ENCODE measurements at regions not wholly inside any gene's neighbourhood (a gene's known extent, or its start where the extent isn't known, plus 50 kb on each side); places are given as distances from the start of the nearest gene placed in this dataset.
"Not testable (repeated sequence)": the region's sequence is repeated elsewhere in the genome, so short reads cannot be mapped to it uniquely, and the experiment has no call there.

- DNase-seq (ENCODE audit: low read depth in 4 of 4, low spot score in 3 of 4), result no peak
Measured at GRCh38 chr6:141884850-141885249, 247.9 kb upstream of the GJE1 start.

- no peak for DNase-seq (ENCODE audit: low read depth in 4 of 4, low spot score in 3 of 4)
Measured at GRCh38 chr6:141878686-141879085, 254.0 kb upstream of the GJE1 start.

DNA sequence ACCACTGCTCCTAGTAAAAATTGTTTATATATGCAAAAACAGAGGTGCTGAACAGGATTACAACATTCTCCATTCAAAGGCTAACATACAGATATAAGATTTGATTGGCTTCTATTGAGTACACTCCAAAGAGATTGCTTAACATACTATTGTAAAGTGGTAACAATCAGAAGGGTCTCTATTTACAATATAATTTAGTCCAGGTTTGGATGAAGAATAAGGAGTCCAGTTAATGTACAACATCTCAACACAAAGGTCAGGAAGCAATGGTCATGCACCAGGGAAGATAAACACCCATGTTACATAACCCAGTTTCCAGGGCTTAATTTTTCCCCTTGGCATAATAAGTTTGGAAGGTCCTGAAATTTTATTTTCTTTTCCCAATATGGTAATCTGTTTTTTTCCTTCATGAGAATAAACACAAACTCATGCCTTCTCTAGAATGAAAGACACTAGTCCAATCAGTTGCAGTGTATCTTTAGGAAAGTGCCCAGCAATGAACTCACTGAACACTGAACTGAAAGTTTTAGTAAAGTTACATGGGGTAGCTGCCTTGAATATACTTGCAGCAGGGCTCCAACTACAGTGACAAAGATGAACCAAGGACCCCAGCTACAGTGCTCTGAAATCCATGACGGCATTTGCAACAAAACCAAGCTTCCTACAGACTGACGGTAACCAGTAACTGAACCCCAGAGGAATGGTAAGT lies 255.3 kb upstream of the GJE1 start:
- DNase-seq (ENCODE audit: low read depth in 4 of 4, low spot score in 3 of 4), result no peak

GRCh38 chr6:141874930-141875602 lies 257.7 kb upstream of the GJE1 start:
- no peak for DNase-seq (ENCODE audit: low read depth in 4 of 4, low spot score in 3 of 4)

DNA sequence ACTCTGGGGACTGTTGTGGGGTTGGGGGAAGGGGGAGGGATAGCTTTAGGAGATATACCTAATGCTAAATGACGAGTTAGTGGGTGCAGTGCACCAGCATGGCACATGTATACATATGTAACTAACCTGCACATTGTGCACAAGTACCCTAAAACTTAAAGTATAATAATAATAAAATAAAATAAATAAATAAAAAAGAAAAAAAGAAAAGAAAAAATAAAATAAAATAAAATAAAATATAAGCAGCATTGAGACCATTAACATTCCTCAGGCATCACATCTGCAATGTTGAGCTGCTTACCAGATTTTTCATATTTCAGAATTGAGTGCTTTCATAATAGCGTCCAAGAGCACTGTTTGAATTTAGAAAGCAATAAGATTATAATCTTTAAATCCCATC lies 263.2 kb upstream of the GJE1 start:
- not testable (repeated sequence) for DNase-seq (ENCODE audit: low read depth in 4 of 4, low spot score in 3 of 4)

DNA sequence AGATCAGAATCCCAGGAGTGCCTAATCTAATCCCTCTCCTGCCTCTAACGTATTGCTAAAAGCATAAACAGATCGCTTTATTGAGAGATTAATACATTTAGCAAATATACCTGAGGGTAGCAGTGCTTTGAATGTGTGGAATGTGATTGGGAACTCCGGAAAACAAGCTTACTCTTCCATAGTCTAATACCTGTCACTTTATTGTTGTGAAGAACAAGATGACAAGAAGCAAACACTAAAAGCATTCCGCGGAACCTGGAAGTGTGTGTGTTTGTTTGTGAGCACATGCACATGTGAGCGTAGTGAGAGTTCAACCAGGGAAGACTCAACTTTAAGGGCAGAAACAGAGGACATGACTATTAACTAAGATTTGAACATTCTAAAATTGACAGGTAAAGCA lies 265.0 kb upstream of the GJE1 start:
- DNase-seq (ENCODE audit: low read depth in 4 of 4, low spot score in 3 of 4), result no peak

GRCh38 chr6:141866731-141867497 lies 265.8 kb upstream of the GJE1 start:
- DNase-seq (ENCODE audit: low read depth in 4 of 4, low spot score in 3 of 4), result no peak

DNA sequence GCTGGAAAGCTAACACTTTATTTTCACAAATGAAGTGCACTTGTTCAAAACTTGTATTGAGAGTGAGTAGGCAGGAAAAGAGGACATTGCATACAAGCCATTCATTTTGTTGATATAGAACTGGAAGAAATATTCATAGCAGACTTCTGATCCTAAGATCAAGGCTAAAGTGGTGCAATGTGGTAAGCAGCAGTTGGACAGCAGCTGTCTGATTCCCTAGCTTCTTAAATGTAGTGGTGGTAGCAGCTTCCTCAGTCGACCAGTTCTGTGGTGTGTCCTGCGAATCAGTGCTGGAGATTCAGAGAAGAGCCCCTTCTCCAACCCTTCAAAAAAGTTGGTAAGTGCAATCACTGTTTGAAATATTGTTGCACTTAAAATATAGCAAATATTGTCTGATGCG lies 281.7 kb upstream of the GJE1 start:
- DNase-seq (ENCODE audit: low read depth in 4 of 4, low spot score in 3 of 4), result no peak

DNA sequence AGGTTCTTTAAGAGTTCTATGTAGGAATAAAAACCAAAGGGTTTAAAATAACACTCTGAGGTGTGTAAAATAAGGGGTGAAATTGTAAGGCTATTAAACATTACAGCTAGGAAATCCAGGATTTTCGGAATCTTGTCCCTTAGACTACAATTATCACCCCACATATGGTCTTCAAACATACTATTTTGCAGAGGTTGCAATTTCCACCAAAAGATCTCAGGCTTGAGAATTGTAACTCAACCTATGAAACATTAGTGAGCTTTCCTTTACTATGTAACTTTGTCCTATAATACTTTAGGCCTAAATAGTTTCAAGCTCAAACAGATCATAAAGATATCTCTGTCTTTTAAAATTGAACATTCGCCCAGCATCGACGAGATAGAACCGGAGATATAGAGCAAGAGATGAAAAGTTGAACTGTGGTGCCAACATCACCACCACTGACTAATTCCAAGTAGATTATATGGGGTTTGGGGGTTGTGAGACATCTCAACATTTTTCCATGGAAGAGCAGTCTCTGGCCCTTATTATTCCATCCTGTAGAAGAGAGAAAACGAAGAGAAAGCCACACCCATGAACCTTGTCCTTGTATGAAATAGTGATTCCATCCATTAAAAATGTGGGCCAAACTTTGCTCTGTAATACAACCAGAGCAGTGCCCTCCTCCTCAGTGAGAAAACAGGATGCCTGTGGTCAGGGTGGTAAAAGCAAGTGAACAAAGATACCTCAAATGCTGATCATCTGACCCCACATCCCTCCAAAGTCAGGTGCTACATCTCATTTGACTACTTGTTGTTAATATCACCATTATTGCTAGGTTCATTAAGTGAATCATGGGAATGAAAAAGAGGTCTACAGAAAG lies 284.5 kb upstream of the GJE1 start:
- DNase-seq (ENCODE audit: low read depth in 4 of 4, low spot score in 3 of 4), result no peak

DNA sequence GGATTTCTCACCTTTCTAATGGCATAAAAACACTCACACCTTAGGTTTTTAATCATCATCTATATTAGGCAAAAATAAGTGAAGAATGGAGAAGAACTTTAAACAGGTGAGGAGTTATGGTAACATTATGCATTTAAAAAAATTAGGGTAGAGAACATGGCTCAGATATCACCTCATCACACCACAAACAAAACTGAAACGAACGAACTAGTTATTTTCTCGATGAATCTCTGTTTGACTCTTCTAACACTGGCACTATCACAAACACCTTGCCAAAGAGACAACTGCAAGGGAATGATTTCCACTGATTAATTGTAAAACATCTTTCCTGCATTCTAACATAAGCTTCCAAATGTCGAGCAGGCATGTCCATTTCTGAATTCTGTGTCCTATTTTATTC lies 286.1 kb upstream of the GJE1 start:
- no peak for DNase-seq (ENCODE audit: low read depth in 4 of 4, low spot score in 3 of 4)

DNA sequence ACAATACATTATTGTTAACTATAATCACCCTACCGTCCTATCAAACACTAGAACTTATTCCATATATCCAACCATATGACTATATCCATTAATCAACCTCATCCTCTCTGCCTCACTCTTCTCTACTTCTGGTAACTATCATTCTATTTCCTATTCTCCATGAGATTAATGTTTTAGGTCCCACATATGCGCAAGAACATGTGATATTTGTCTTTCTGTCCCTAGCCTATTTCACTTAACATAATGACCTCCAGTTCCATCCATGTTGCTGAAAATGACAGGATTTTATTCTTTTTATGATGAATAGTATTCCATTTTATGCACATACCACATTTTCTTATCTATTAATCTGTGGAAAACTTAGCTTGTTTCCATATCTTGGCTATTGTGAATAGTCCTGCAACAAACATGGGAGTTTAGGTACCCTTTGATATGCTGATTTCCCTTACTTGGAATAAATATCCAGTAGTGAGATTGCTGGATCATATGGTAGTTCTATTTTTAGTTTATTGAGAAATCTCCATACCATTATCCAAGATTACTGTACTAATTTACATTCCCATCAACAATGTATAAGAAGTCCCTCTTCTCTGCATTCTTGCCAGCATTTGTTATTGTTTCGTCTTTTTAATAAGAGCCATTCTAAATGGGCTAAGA lies 289.4 kb upstream of the GJE1 start:
- DNase-seq (ENCODE audit: low read depth in 4 of 4, low spot score in 3 of 4), result no peak

DNA sequence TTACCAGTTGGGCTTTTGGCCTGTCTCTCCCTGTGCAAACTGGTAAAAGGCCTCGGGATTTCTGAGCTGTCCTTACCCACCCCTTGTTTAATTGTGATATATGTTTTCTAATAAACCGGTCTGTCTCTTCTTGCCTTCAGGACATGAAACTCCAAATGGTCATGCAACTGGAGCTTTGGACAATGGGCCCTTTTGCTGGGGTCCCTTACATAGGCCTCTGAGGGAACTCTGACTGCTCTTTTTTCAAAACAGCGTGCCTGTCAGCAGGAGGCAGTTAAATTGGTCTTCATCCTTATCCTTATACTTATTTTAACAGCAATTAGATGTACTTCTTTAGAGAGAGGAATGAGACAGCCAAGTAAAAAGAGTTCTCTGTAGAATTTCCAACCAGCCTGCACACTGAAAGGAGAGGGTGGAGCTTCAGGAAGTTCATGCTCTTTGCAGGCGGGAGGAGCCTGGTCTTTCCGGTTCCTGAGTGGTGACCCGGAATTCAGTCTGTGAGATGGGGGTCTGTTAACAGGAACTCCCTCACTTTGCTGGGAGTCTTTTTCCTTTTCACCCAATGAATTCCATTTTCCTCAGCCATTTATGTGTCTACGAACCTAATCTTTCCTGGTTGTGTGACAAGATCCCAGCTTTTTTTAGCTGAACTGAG lies 299.6 kb upstream of the GJE1 start:
- no peak for DNase-seq (ENCODE audit: low read depth in 4 of 4, low spot score in 3 of 4)

DNA sequence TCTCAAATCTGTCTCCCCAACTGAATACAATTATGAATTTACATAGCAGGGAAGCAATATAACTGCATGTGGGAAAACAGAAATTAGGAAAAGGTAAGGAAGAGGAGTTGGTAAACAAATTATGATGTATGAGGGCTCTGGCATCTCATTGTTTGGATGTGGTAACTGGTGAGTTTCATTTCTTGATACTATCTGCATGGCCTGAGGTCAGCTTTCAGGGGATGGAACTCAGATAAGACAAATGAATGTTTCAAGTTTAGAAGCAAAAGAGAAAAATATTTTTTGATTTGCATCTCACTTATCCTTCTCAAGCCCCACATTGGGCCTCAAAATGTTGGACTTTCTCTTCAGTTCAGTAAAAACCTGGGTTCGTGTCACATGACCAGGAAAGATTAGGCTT lies 302.2 kb upstream of the GJE1 start:
- no peak for DNase-seq (ENCODE audit: low read depth in 4 of 4, low spot score in 3 of 4)

DNA sequence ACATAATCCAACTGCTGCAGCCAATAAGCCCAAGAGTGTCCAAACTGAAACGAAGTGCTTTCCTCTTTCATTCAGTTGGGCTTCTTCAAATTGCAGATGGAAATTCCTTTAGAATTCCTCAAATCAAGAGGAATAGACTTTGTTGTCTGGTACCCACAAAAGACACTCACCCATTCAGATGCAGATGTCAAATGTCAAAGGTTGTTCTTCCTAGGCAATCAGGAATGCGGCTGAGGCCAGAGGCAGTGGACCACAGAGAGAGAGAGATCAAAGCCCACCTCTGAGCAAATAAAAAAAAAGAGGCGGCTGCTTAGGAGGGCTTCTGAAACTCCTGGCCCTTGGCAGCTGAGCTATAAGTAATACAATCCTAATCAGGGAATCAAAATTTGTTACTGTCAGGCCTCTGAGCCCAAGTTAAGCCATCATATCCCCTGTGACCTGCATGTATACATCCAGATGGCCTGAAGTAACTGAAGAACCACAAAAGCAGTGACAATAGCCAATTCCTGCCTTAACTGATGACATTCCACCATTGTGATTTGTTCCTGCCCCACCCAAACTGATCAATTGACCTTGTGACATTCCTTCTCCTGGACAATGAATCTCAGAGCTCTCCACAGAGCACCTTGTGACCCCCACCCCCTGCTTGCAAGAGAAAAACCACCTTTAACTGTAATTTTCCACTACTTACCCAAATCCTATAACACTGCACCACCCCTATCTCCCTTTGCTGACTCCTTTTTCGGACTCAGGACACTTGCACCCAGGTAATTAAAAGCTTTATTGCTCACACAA lies 303.0 kb upstream of the GJE1 start:
- no peak for DNase-seq (ENCODE audit: low read depth in 4 of 4, low spot score in 3 of 4)

DNA sequence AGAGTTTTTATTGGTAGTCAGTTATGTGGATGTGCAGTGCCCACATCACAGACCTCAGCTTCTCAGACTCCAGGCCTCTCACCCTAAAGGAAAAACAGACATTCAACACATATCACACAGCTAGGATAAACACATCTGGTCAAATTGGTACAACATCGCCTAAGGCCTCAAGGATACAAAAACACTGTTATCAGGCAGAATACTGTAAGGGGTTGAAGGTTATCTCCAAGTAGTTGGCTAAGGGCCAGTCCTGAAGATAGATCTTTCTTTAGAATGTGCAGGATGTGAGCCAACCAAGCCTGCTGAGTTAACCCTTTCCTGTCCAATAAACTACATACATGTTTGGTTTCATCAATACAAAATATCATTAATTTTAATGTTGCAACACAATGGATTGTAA lies 308.4 kb upstream of the GJE1 start:
- DNase-seq (ENCODE audit: low read depth in 4 of 4, low spot score in 3 of 4), result no peak

GRCh38 chr6:141815039-141815438 lies 317.7 kb upstream of the GJE1 start:
- DNase-seq (ENCODE audit: low read depth in 4 of 4, low spot score in 3 of 4), result not testable (repeated sequence)

- no peak for DNase-seq (ENCODE audit: low read depth in 4 of 4, low spot score in 3 of 4)
Measured at GRCh38 chr6:141809901-141810300, 322.8 kb upstream of the GJE1 start.

- DNase-seq (ENCODE audit: low read depth in 4 of 4, low spot score in 3 of 4), result no peak
Measured at GRCh38 chr6:141808662-141809061, 324.1 kb upstream of the GJE1 start.

DNA sequence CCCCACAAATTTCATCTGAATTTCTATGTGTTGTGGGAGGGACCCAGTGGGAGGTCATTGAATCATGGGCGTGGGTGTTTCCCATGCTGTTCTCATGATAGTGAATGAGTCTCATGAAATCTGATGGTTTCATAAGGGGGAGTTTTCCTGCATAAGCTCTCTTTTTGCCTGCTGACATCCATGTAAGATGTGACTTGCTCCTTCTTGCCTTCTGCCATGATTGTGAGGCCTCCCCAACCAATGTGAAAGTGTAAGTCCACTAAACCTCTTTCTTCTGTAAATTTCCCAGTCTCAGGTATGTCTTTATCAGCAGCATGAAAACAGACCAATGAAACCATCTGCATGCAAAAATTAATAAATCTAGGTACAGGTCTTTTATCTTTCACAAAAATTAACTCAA lies 331.8 kb upstream of the GJE1 start:
- DNase-seq (ENCODE audit: low read depth in 4 of 4, low spot score in 3 of 4), result not testable (repeated sequence)
